ENCODE measurements at regions not wholly inside any gene's neighbourhood (a gene's known extent, or its start where the extent isn't known, plus 50 kb on each side); places are given as distances from the start of the nearest gene placed in this dataset.

GRCh38 chr3:106710596-106710995 lies 666.6 kb upstream of the CCDC54 start:
- no peak overlapping the region for H3K4me3 ChIP-seq (ENCODE audit: low read depth, low read length)
- no peak for DNase-seq (ENCODE audit: low read depth)
- no peak for TF ChIP-seq CTCF (IDR thresholded peaks at IDR 0.05; ENCODE audit: insufficient read depth, low read depth, low read length)

- no peak for TF ChIP-seq CTCF (IDR thresholded peaks at IDR 0.05; ENCODE audit: insufficient read depth, low read depth, low read length)
- H3K4me3 ChIP-seq (ENCODE audit: low read depth, low read length): no peak overlapping the region
- peak; percentile 19 for DNase-seq (ENCODE audit: low read depth)
These were observed 665.6 kb upstream of the CCDC54 start for GRCh38 chr3:106711650-106712049.

GRCh38 chr3:106714400-106714799 lies 662.8 kb upstream of the CCDC54 start:
- no peak overlapping the region for H3K4me3 ChIP-seq (ENCODE audit: low read depth, low read length)
- peak; percentile 24 for DNase-seq (ENCODE audit: low read depth)
- no peak for TF ChIP-seq CTCF (IDR thresholded peaks at IDR 0.05; ENCODE audit: insufficient read depth, low read depth, low read length)

- no peak for DNase-seq (ENCODE audit: low read depth)
- no peak for TF ChIP-seq CTCF (IDR thresholded peaks at IDR 0.05; ENCODE audit: insufficient read depth, low read depth, low read length)
- no peak overlapping the region for H3K4me3 ChIP-seq (ENCODE audit: low read depth, low read length)
These were observed 662.0 kb upstream of the CCDC54 start for GRCh38 chr3:106715286-106715685.

GRCh38 chr3:106717178-106717780 lies 660.0 kb upstream of the CCDC54 start:
- DNase-seq (ENCODE audit: low read depth): no peak
- no peak for TF ChIP-seq CTCF (IDR thresholded peaks at IDR 0.05; ENCODE audit: insufficient read depth, low read depth, low read length)
- H3K4me3 ChIP-seq (ENCODE audit: low read depth, low read length): no peak overlapping the region

- TF ChIP-seq CTCF (IDR thresholded peaks at IDR 0.05; ENCODE audit: insufficient read depth, low read depth, low read length): no peak
- no peak for DNase-seq (ENCODE audit: low read depth)
- no peak overlapping the region for H3K4me3 ChIP-seq (ENCODE audit: low read depth, low read length)
These were observed 658.2 kb upstream of the CCDC54 start for GRCh38 chr3:106719077-106719476.

- no peak overlapping the region for H3K4me3 ChIP-seq (ENCODE audit: low read depth, low read length)
- DNase-seq (ENCODE audit: low read depth): no peak
- no peak for TF ChIP-seq CTCF (IDR thresholded peaks at IDR 0.05; ENCODE audit: insufficient read depth, low read depth, low read length)
These were observed 657.7 kb upstream of the CCDC54 start for GRCh38 chr3:106719583-106719982.
